Skin epidermis (tissue), 12 donors: ENCODE measurements at regions not wholly inside any gene's neighbourhood (a gene's known extent, or its start where the extent isn't known, plus 50 kb on each side); places are given as distances from the start of the nearest gene placed in this dataset.

Experiments
- H3K27ac ChIP-seq, 21 experiments: fragments of 200-600 bp; sonication (generic) in 11 of 21; one replicate each; pipeline ENCODE4 v1.5.0; 2020; ENCODE audit warnings: mild to moderate bottlenecking in 3 of 21, inconsistent platforms in 2 of 21, moderate library complexity in 2 of 21
- H3K4me3 ChIP-seq, 7 experiments: fragments of 200-600 bp; sonication (generic) in 2 of 7; one replicate each; pipeline ENCODE4 v1.5.0; 2020; ENCODE audit warnings: inconsistent platforms in 2 of 7, mild to moderate bottlenecking in 2 of 7, moderate library complexity in 1 of 7

DNA sequence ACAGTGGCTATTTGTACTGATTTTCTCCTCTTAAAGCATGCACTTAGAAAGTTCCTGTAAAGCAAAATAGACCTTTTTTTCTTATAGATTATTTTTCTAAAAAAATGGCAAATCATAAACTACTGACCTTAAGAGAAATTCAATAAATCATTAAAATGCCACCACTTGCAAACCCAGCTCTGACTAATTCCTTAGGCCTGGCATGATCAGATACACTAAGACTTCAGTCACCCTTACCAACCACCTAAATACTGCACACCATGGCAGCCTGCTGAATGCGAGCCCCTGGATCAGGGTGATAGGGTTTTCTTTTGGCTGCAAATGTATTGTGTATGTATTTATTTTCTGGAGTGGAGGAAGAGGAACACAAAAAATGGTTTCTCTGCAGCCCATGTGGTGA lies 370.6 kb upstream of the TBL1XR1 start:
- H3K27ac ChIP-seq: no peak overlapping the region

GRCh38 chr3:177569193-177569592 lies 371.9 kb upstream of the TBL1XR1 start:
- Histone ChIP-seq H3K27ac (peak overlapping the region in 17 of 21 experiments; percentile 10 to 83 (median 66)), H3K4me3 (no peak overlapping the region)

More for the DNA sequence above, 370.6 kb upstream of the TBL1XR1 start:
- no peak overlapping the region for H3K4me3 ChIP-seq

DNA sequence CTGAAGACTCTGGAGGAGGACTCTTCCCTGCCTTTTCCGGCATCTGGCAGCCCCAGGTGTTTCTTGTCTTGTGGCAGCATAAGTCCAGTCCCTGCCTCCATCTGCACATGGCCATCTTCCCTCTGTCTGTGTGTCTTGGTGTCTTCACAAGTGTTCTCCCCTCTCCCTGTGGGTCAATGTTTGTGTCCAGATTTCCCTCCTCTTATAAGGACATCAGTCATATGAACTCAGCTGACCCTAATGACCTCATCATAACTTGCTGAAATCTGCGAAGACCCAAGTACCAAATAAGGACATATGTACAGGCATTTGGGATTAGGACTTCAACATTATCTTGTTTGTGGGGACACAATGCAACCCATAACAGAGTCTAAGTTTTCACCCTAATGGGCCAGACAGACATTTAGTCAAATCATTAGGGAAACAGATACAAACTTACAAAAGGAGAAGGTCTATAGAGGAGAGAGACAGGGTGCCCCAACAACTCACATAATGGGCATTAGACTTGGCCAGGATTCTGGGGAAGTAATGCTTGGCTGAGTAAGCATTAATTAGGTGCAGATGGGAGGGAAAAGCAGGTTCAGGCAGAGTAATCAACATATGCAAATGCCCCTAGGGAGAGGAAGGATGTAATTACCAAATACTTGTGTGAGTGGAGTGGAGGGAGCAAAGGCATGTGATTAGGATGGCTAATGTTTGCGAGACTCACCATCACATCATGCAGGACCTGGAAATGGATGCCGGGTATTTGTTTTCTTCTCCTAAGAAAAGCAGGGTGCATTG lies 372.8 kb upstream of the TBL1XR1 start:
- H3K4me3 ChIP-seq: no peak overlapping the region
- H3K27ac ChIP-seq: peak overlapping the region in 19 of 21 experiments; percentile 10 to 83 (median 63)

DNA sequence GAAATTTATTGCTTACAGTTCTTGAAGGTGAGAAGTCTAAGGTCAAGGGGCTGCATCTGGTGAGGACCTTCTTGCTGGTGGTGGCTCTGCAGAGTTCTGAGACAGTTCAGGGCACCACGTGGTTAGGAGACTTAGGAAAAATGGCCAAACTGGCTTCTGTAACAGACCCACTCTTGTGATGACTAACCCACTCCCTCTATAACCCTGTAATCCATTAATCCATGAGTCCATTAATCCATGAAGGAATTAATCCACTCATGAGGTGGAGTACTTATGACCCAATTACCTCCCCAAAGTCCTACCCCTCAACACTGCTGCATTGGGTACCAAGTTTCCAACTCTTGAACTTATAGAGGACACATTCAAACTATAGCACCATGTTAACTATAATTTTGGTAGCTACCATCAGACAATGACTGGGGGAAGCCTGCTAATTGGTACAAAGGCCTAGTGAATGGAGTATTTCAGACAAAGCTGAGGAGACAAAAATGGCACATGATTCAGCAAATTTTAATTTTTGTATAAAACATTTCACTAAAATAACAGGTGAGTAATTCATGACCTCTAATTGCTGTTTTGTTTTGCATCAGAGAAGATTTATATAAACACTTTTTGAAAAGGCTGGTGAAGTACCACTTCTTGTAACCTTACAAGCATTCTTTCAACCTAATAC lies 374.1 kb upstream of the TBL1XR1 start:
- Histone ChIP-seq H3K4me3 (no peak overlapping the region), H3K27ac (peak overlapping the region in 3 of 21 experiments; percentile 14 to 57 (median 33))

GRCh38 chr3:177571944-177572315 lies 374.6 kb upstream of the TBL1XR1 start:
- no peak overlapping the region for H3K4me3 ChIP-seq
- H3K27ac ChIP-seq: peak overlapping the region in 1 of 21 experiments; percentile 21

DNA sequence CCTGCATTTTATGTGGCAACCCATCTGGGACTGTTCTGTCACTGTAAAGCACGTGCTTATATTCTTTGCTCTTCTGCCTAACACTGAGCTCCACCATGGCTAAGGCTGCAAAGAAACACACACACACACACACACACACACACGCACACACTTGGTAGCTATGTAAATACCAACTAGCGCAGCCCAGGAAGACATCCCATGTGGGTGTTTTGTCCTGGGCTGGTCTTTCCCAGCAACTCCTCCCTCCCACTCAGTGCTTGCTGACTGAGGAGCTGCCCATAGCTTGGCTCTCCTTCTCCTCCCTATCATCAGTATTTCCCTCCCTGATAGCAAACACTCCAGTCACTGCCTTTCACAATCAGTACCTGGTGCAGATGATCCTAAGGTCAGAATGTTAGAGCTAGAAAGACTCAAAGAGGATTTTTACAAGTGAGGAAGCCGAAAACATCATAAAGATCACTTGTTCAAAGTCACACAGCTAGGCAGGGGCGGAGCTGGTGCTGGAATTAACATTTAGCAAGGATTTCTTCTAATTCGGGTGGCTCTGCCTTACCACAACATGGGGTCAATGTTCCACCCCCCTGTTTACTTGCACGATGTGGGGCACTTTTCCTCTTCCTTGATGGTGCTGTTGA lies 377.1 kb upstream of the TBL1XR1 start:
- H3K27ac ChIP-seq: peak overlapping the region in 1 of 21 experiments; percentile 47
- no peak overlapping the region for H3K4me3 ChIP-seq

DNA sequence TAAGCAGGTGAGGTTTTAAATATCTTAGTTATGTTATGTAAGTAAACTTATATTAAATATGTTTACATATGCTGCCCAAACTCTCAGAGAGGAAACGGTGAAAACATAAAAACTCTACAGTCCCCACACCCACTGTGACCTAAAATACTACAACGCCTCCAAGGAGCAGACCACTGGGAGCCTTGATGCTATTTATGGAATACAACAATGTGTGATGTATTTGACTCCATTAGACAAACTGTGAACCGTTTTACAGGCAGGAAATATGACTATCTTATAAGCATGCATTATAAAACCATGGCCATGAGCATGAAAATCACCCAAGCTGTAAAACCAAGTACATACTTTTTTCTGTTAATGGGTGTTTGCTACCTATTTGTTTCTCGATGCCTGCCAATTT lies 379.5 kb upstream of the TBL1XR1 start:
- Histone ChIP-seq H3K27ac (no peak overlapping the region), H3K4me3 (no peak overlapping the region)

- Histone ChIP-seq H3K27ac (no peak overlapping the region), H3K4me3 (no peak overlapping the region)
These were observed 381.2 kb upstream of the TBL1XR1 start for GRCh38 chr3:177578488-177578887.

GRCh38 chr3:177579419-177579818 lies 382.1 kb upstream of the TBL1XR1 start:
- H3K4me3 ChIP-seq: no peak overlapping the region
- H3K27ac ChIP-seq: peak overlapping the region in 1 of 21 experiments; percentile 7

DNA sequence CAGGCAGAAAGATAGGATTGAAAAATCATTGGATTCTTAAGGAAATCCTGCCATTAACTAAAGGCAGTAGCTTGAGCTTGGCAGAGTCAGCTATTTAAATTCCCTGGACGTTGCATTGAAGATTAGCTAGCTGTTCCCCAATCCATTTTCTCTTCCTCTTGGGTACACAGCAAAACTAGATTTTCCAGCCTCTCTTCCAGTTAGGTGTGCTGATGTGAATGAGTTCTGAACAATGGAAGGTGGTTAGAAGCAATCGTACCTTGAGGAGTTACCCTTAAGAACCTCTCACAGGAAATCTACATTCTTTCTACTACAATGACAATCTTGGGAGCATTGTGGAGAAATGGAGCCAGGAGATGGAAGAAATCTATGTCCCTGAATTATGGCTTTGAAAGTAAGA lies 383.2 kb upstream of the TBL1XR1 start:
- H3K27ac ChIP-seq: peak overlapping the region in 3 of 21 experiments; percentile 2 to 43 (median 34)
- no peak overlapping the region for H3K4me3 ChIP-seq

DNA sequence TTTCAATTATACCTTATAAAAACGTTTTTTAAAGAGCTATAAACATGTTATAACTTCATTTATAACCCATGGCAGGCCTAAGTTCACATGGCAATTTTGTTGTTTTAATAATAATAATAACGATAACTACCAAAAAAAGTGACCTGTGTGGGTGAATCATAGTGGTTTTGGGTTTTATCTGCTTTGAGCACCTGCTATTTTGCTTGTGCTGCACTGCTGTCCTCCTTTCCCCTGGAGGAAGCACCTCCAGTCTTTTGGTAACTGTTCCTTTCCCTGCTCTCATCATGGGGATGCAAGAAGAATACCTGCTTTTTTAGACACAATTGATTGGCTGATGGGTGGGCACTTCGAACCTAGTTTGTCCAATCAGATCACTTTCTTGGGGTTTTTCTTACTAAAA lies 388.0 kb upstream of the TBL1XR1 start:
- no peak overlapping the region for H3K4me3 ChIP-seq
- no peak overlapping the region for H3K27ac ChIP-seq

DNA sequence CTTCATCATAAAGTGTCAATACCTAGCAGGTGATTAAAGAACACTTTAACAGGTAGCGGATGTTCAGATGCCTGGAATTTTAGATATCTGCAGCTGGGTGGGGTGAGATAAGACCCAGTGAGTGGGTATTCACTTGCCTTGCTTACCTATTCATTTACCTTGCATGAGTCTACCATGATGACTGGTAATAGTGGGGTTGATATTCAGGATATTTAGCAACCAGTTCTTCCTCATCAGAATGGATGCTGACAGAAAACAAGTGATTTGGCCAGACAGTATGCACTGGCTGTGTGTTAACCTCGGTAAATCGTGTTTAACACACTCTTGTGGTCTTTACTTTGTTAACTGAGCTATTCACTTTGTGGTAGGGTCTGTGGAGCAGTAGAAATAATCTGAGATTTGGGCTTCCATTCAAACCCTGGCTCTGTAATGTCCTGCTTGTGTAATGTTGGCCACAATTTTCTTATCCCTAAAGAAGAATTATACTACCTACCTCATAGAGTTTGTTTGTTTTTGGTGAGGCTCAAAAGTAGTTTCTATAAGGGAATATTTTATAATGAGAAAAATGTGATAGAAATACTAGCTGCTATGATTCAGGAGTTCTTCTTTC lies 391.9 kb upstream of the TBL1XR1 start:
- peak overlapping the region in 14 of 21 experiments; percentile 2 to 88 (median 50) for H3K27ac ChIP-seq

GRCh38 chr3:177589911-177590381 lies 392.7 kb upstream of the TBL1XR1 start:
- Histone ChIP-seq H3K4me3 (no peak overlapping the region), H3K27ac (peak overlapping the region in 17 of 21 experiments; percentile 2 to 88 (median 71))

More for the DNA sequence above, 391.9 kb upstream of the TBL1XR1 start:
- H3K4me3 ChIP-seq: no peak overlapping the region

- Histone ChIP-seq H3K4me3 (no peak overlapping the region), H3K27ac (peak overlapping the region; percentile 2 to 88 (median 73))
These were observed 393.5 kb upstream of the TBL1XR1 start for GRCh38 chr3:177590826-177591225.

DNA sequence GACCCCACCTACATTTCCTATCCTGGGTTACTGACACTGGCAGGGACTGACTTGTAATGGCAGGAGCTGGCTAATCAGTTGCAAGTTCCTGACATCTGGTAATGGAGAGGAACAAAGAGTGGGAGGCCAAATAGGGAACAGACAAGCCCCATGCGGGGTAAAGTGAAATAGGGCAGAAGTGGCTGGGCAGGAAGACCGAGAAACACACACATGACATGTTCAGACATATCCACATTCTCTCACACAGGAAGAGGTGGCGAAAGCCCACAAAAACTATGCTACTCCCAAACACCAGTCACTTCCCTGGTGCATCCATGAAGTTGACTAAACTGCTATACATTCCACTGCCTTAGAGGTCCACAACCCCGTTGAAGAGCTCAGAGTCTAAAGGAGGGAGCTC lies 394.1 kb upstream of the TBL1XR1 start:
- Histone ChIP-seq H3K4me3 (no peak overlapping the region), H3K27ac (peak overlapping the region; percentile 2 to 88 (median 73))

DNA sequence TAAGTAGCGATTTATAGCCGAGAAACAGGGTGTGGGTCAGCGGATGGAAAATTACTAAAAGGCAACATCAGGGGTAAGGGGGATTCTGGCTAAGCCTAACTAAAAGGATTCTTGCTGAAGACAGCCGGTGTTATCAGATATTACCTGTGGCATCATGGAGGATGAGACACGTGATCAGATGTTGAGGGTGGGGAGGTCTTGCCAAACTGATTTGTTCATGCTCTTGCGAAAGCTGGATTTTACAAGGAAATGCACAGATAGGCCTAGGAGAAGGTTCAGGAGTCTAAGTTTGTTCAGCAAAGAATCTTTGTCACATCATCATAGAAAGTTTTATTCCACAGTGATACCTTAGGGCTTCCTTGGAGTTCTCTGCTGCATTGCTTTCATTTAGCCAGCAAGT lies 396.8 kb upstream of the TBL1XR1 start:
- Histone ChIP-seq H3K27ac (peak overlapping the region in 6 of 21 experiments; percentile 0 to 73 (median 20)), H3K4me3 (no peak overlapping the region)

DNA sequence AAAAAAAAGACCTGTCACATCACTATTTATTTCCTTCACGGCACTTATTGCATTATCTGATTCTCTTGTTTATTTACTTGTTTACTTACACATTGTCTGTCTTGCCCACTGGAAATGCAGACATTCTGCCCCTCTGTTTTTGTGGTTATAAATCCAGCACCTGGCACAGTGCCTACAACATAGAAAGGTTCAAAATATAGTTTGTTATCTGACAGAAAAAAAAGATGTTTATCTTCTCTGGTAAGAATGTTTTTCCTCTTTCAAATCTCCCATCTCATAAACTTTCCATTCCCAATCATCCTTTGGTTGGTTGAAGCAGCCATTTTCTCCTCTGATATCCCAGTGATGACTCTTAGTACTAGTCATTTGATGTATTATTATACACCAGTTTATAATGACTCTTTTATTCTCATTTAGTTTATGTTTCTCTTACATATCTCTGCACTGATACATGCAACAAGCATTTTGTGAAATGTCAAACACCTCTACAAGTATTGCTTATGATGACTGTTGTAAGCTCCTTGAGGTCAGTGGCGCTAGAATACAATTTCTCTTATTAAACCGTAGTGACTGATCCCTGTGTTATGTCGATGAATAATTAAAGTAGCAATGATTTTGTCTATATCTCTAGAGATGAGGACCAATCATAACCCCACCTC lies 398.4 kb upstream of the TBL1XR1 start:
- peak overlapping the region in 12 of 21 experiments; percentile 16 to 86 (median 76) for H3K27ac ChIP-seq
- no peak overlapping the region for H3K4me3 ChIP-seq

- peak overlapping the region in 15 of 21 experiments; percentile 16 to 86 (median 76) for H3K27ac ChIP-seq
- no peak overlapping the region for H3K4me3 ChIP-seq
These were observed 399.1 kb upstream of the TBL1XR1 start for GRCh38 chr3:177596248-177596815.

DNA sequence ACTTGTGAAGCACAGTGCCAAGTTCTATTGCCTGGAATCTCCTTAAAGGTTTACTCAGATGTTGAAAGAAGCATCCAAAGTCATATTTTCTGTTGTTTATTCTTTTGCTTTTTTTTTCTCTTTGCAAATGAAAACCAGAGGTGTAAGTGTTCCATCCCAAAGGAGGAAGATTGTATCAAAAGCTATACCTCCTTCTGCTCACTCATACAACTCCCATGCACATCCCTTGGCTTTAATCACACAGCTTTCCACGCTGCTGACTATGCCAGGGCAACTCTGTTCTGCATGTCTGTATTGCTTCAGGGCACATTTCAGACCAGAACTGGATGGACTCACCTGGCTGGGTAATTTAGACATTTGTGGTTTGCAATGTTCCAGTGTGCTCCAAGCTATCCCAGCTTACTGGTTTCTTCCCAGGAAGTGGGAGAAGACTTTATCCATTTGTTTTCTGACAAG lies 399.6 kb upstream of the TBL1XR1 start:
- Histone ChIP-seq H3K4me3 (no peak overlapping the region), H3K27ac (peak overlapping the region in 19 of 21 experiments; percentile 17 to 86 (median 74))
